ENCODE measurements at regions not wholly inside any gene's neighbourhood (a gene's known extent, or its start where the extent isn't known, plus 50 kb on each side); places are given as distances from the start of the nearest gene placed in this dataset.

GRCh38 chr2:15806801-15807417, 133.4 kb upstream of the MYCN start:
- Mint-ChIP-seq H3K4me3 (no peak overlapping the region), H3K4me1 (ENCODE audit: low read depth) (no peaks in the 10 kb centered on the region), H3K36me3 (ENCODE audit: low read depth) (no peaks in the 10 kb centered on the region), H3K27ac (no peak overlapping the region), H3K9me3 (ENCODE audit: insufficient read depth) (no peaks in the 10 kb centered on the region), H3K27me3 (ENCODE audit: low read depth) (no peaks in the 10 kb centered on the region)
- ChIA-PET POLR2A (no interaction called here), CTCF (no interaction called here)
- no peak for DNase-seq
- ATAC-seq, result no peak

- H3K9me3 Mint-ChIP-seq (ENCODE audit: insufficient read depth), result no peaks in the 10 kb centered on the region
- no peak for DNase-seq
- no peaks in the 10 kb centered on the region for H3K4me1 Mint-ChIP-seq (ENCODE audit: low read depth)
- ATAC-seq, result no peak
- ChIA-PET POLR2A (no interaction called here), CTCF (no interaction called here)
- H3K27me3 Mint-ChIP-seq (ENCODE audit: low read depth), result no peaks in the 10 kb centered on the region
- no peaks in the 10 kb centered on the region for H3K36me3 Mint-ChIP-seq (ENCODE audit: low read depth)
- no peak overlapping the region for H3K4me3 Mint-ChIP-seq
- H3K27ac Mint-ChIP-seq, result no peak overlapping the region
Measured at GRCh38 chr2:15807418-15808203, 132.7 kb upstream of the MYCN start.

DNA sequence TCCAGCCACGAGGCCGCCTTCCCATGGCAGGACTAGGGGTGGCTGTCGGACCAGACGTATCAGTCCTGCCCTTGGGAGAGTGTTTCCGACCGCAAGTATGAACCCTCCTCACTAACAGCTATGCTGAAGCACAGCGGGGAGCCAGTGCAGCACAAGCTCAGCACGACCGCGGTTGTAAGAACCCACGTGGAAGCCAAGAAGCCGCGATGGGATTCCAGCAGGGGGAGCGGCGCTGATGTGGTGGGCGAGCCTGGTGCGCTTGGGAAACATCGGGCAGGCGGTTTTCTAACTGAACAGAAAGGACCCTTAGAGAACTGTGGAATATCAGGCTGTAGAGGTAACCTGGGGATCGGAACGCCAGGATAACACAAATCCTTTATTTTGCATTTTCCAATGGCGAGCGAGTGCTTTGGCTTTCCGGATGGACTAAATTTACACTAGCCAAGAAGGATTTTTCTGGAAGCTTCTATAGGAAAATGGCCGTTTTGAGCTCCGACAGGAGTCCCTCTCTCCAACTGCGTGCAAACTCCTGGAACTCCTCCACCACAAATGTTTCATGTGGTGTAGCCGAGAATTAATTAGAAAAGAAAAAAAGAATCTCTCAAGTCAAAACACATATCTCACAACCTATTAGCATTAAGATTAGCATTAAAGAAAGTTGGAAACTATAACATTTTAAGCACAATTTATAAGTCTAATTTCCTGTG, 132.0 kb upstream of the MYCN start:
- H3K4me1 Mint-ChIP-seq (ENCODE audit: low read depth), result no peaks in the 10 kb centered on the region
- CTCF ChIA-PET, result no interaction called here
- POLR2A ChIA-PET, result no interaction called here
- H3K9me3 Mint-ChIP-seq (ENCODE audit: insufficient read depth), result no peaks in the 10 kb centered on the region
- H3K36me3 Mint-ChIP-seq (ENCODE audit: low read depth), result no peaks in the 10 kb centered on the region
- no peak overlapping the region for H3K4me3 Mint-ChIP-seq
- no peak for DNase-seq
- no peak for ATAC-seq
- H3K27me3 Mint-ChIP-seq (ENCODE audit: low read depth), result no peaks in the 10 kb centered on the region
- H3K27ac Mint-ChIP-seq, result no peak overlapping the region

- Mint-ChIP-seq H3K4me3 (no peak overlapping the region), H3K27me3 (ENCODE audit: low read depth) (no peaks in the 10 kb centered on the region), H3K9me3 (ENCODE audit: insufficient read depth) (no peaks in the 10 kb centered on the region), H3K4me1 (ENCODE audit: low read depth) (no peaks in the 10 kb centered on the region), H3K36me3 (ENCODE audit: low read depth) (no peaks in the 10 kb centered on the region), H3K27ac (no peak overlapping the region)
- DNase-seq (no peak), ATAC-seq (no peak)
- CTCF ChIA-PET, result no interaction called here
- POLR2A ChIA-PET, result no interaction called here
Measured at GRCh38 chr2:15808944-15809343, 131.4 kb upstream of the MYCN start.

- Mint-ChIP-seq H3K27ac (no peak overlapping the region), H3K36me3 (ENCODE audit: low read depth) (no peaks in the 10 kb centered on the region), H3K4me1 (ENCODE audit: low read depth) (no peaks in the 10 kb centered on the region), H3K4me3 (no peak overlapping the region), H3K27me3 (ENCODE audit: low read depth) (no peaks in the 10 kb centered on the region), H3K9me3 (ENCODE audit: insufficient read depth) (no peaks in the 10 kb centered on the region)
- ChIA-PET POLR2A (no interaction called here), CTCF (no interaction called here)
- DNase-seq (no peak), ATAC-seq (no peak)
Measured at GRCh38 chr2:15809404-15809803, 130.9 kb upstream of the MYCN start.

DNA sequence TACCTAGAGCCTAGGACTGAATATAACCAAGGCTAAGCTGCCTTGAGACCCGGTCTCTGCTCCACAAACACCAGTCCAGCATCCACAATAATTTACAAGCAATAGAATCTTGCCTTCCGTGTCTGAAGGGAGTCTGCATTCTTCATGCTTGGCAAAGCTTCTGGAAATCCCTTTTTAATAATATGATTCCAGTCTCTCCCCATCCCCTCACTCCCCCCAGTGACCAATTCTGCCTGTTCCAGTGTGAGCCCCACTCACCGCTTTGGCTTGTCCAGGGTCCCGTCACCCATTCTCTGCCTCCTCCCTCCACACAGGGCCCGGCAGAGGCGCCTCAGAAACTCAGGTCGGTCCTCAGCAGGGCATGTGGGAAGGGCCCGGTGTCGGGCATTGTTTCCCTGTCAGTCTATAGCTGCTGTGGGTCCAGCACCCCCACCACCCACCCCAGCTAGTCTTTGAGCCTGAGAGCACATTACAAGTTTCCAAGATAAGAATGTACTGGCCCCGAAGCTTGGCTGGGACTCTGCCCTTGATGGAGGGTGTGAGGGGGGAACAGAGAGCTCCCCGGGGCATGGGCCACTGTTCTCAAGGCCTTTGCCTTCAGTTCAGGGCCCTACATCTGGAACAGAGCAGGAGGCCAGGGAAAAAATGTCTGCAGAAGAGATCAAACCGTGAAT, 129.7 kb upstream of the MYCN start:
- DNase-seq (no peak), ATAC-seq (no peak)
- no peak overlapping the region for H3K27ac Mint-ChIP-seq
- H3K36me3 Mint-ChIP-seq (ENCODE audit: low read depth), result no peaks in the 10 kb centered on the region
- H3K4me3 Mint-ChIP-seq, result no peak overlapping the region
- POLR2A ChIA-PET, result no interaction called here
- no peaks in the 10 kb centered on the region for H3K9me3 Mint-ChIP-seq (ENCODE audit: insufficient read depth)
- CTCF ChIA-PET, result no interaction called here
- H3K27me3 Mint-ChIP-seq (ENCODE audit: low read depth), result no peaks in the 10 kb centered on the region
- H3K4me1 Mint-ChIP-seq (ENCODE audit: low read depth), result no peaks in the 10 kb centered on the region

DNA sequence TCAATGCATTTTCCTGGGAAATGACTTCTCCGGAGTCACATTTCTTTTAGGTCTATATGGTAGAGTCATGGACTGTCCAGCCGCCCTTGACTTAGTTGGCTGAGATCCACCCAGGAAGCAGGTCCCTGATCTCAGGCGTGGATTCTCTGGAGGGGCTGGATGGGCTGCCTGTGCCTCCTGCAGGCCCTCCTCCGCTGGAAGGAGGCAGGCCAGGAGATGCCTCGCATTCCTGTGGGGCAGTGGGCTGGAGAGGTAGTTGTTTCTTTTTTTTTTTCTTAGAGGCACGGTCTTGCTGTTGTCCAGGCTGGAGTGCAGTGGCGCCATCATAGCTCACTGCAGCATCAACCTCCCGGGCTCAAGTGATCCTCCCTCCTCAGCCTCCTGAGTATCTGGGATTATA, 129.0 kb upstream of the MYCN start:
- ChIA-PET CTCF (no interaction called here), POLR2A (no interaction called here)
- no peaks in the 10 kb centered on the region for H3K27me3 Mint-ChIP-seq (ENCODE audit: low read depth)
- no peak for DNase-seq
- no peak overlapping the region for H3K27ac Mint-ChIP-seq
- H3K36me3 Mint-ChIP-seq (ENCODE audit: low read depth), result no peaks in the 10 kb centered on the region
- no peaks in the 10 kb centered on the region for H3K9me3 Mint-ChIP-seq (ENCODE audit: insufficient read depth)
- ATAC-seq, result no peak
- no peak overlapping the region for H3K4me3 Mint-ChIP-seq
- no peaks in the 10 kb centered on the region for H3K4me1 Mint-ChIP-seq (ENCODE audit: low read depth)

DNA sequence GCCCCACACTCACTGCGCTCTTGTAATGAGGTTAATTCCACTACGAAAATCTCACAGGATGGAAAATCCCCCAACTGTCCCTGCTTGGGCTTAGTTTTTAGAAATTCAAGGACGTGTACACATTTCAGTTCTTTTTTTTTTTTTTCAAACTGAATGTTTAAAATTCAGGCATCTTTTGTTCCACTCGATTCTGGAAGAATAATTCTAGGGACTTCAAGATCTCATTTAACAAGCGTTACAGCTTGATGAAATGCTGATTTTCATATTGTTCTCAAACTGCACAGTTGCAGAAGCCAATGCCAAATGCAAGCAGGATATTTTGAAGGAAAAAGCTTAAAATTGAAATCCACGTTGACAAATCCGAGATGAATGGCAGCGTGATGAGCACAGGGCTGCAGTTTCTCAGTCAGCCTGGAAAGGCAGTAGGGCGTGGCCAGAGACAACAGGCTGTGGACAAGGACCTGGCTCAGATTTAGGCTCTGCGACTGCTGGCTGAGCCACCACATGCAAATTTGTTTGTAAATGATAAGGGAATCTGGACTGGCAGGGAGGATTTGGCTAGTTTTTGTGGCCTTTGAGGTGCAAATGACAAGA, 128.1 kb upstream of the MYCN start:
- H3K36me3 Mint-ChIP-seq (ENCODE audit: low read depth), result no peaks in the 10 kb centered on the region
- ChIA-PET POLR2A (no interaction called here), CTCF (no interaction called here)
- DNase-seq (no peak), ATAC-seq (no peak)
- H3K9me3 Mint-ChIP-seq (ENCODE audit: insufficient read depth), result no peaks in the 10 kb centered on the region
- no peak overlapping the region for H3K27ac Mint-ChIP-seq
- H3K4me3 Mint-ChIP-seq, result no peak overlapping the region
- no peaks in the 10 kb centered on the region for H3K4me1 Mint-ChIP-seq (ENCODE audit: low read depth)
- peaks cover 7% of the 10 kb centered on the region for H3K27me3 Mint-ChIP-seq (ENCODE audit: low read depth)

GRCh38 chr2:15813481-15814266, 126.7 kb upstream of the MYCN start:
- Mint-ChIP-seq H3K4me1 (ENCODE audit: low read depth) (no peaks in the 10 kb centered on the region), H3K9me3 (ENCODE audit: insufficient read depth) (no peaks in the 10 kb centered on the region), H3K27me3 (ENCODE audit: low read depth) (peaks cover 13% of the 10 kb centered on the region), H3K27ac (no peak overlapping the region), H3K36me3 (ENCODE audit: low read depth) (no peaks in the 10 kb centered on the region), H3K4me3 (no peak overlapping the region)
- no peak for DNase-seq
- CTCF ChIA-PET, result no interaction called here
- no peak for ATAC-seq
- POLR2A ChIA-PET, result no interaction called here

- no peak for DNase-seq
- Mint-ChIP-seq H3K4me3 (no peak overlapping the region), H3K9me3 (ENCODE audit: insufficient read depth) (no peaks in the 10 kb centered on the region), H3K36me3 (ENCODE audit: low read depth) (no peaks in the 10 kb centered on the region), H3K4me1 (ENCODE audit: low read depth) (no peaks in the 10 kb centered on the region), H3K27me3 (ENCODE audit: low read depth) (peaks cover 18% of the 10 kb centered on the region), H3K27ac (no peak overlapping the region)
- POLR2A ChIA-PET, result no interaction called here
- no peak for ATAC-seq
- CTCF ChIA-PET, result no interaction called here
Measured at GRCh38 chr2:15814403-15814802, 125.9 kb upstream of the MYCN start.

- POLR2A ChIA-PET, result no interaction called here
Measured at GRCh38 chr2:15814946-15815345, 125.4 kb upstream of the MYCN start.

More at GRCh38 chr2:15814946-15815345, 125.4 kb upstream of the MYCN start:
- Mint-ChIP-seq H3K4me1 (ENCODE audit: low read depth) (no peaks in the 10 kb centered on the region), H3K4me3 (no peak overlapping the region), H3K27me3 (ENCODE audit: low read depth) (peaks cover 18% of the 10 kb centered on the region), H3K36me3 (ENCODE audit: low read depth) (no peaks in the 10 kb centered on the region), H3K27ac (no peak overlapping the region), H3K9me3 (ENCODE audit: insufficient read depth) (no peaks in the 10 kb centered on the region)
- CTCF ChIA-PET, result no interaction called here
- no peak for DNase-seq
- ATAC-seq, result no peak
